ENCODE measurements at regions not wholly inside any gene's neighbourhood (a gene's known extent, or its start where the extent isn't known, plus 50 kb on each side); places are given as distances from the start of the nearest gene placed in this dataset.
"Not testable (repeated sequence)": the region's sequence is repeated elsewhere in the genome, so short reads cannot be mapped to it uniquely, and the experiment has no call there.

DNA sequence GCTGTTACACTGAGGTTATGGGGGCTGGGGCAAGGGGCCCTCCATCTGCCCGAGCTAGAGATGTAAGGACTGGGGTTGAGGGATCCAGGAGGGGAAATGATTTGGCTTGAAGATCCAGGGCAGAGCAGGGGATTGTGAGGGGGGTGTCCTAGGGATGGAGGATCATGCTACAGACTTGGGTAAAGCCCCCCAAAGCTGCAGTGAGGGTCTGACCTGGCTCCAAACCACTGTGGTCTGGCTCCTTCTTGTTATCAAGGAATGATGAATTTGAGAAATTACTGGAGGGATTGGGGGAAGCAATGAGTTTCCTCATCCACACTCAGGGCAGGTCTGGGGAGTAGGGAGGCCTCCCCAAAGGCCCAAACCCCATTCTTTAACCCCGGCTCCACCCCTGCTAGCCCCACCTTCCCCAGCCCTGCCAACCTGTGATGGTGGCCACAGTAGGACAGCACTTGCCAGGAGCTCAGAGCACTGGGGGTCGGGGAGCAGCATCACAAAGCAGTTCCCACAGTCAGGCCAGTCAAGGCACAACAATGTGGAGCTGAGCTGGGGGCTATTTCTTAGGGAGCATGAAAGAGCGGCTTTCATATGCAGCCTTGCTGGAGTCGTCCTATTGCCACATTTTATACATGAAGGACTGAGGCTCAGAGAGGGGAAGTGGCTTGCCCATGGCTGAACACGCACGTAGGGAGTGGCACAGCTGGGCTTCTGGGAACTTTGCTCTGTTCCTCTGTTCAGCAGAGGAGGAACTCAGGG, 165.5 kb downstream of the EFNB1 start:
- DNase-seq: no peak

DNA sequence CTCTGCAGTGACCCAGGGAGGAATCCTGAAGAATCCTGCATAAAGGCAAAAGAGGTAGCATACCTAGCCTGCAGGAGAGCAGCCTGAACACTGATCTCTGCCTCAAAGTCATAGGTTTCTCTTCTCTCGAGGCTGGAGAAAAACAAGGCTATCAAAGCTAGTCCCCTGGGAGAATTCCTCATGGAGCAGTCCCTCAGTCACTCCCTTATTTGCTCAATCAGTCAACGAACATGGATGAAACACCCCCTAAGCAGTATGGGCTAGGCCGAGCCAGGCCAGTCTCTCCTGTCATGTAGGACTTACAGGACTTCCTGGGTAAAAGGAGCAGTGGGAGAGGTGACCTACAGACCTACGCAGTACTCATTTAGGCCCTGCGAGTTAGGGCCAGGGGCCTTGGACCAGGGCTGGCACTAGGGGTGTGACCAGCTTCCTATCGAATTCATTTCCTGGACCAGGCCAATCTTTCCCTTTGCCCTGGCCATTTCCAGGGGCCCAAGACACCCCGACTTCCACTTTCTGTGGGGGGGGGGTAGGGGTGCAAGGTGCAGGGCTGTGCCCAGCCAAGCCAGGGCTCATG, 164.1 kb downstream of the EFNB1 start:
- DNase-seq: no peak

GRCh38 chrX:68991691-68992345, 163.0 kb downstream of the EFNB1 start:
- DNase-seq: no peak

DNA sequence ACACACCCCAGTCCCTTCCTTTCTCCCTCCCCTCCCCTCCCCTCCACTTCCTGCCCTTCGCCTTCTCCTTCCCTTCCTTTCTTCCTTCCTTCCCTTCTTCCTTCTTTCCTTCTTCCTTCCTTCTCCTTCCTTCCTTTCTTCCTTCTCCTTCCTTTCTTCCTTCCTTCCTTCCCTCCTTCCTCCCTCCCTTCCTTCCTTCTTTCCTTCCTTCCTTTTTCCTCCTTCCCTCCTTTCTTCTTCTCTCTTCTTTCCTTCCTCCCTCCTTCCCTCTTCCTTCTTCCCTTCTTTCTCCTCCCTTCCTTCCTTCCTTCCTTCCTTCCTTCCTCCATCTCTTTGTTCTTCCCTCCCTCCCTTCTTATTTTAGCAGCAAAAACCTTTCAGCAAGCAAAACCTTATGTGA, 162.1 kb downstream of the EFNB1 start:
- DNase-seq: no peak

- DNase-seq: no peak
Measured at GRCh38 chrX:68989865-68990606, 161.2 kb downstream of the EFNB1 start.

DNA sequence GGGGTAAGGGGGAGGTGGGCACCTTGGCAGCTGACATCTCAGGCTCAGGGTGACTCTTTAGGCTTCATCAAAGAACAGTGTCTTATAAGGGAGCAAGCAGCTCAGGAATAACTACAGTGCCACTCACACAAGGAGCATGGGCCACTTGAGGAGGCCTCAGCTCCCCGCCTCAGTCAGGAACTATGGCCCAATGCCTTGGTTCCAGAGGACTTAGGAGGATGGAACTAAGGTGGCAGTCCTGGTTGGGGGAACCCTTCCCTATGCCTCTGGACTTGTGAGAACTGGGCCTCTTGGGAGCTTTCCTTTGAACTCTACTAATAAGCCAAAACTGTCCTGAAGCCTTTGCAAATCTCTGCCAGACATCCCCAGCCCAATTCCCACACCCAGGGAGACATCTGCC, 160.6 kb downstream of the EFNB1 start:
- no peak for DNase-seq

DNA sequence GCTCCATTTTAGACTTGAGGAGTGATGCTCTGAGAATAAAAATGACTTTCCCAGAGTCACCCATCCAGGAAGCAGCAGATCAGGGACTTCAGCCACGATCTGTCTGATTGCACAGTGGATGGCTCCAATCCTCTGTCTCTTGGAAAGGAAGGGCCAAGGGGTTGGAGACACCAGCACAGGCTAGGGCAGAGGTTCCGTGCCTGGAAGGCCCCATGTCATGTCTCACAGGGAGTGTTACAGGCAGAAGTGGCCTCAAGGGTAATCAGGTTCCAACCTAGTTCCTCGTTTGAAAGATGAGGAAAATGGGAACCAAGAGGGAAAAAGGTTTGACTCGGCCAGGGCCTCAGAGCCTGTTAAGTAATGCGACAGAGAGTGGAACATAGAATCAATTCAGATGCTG, 160.0 kb downstream of the EFNB1 start:
- DNase-seq: no peak

GRCh38 chrX:68985135-68985755, 156.4 kb downstream of the EFNB1 start:
- DNase-seq: no peak

GRCh38 chrX:68983004-68983857, 154.4 kb downstream of the EFNB1 start:
- DNase-seq: no peak

DNA sequence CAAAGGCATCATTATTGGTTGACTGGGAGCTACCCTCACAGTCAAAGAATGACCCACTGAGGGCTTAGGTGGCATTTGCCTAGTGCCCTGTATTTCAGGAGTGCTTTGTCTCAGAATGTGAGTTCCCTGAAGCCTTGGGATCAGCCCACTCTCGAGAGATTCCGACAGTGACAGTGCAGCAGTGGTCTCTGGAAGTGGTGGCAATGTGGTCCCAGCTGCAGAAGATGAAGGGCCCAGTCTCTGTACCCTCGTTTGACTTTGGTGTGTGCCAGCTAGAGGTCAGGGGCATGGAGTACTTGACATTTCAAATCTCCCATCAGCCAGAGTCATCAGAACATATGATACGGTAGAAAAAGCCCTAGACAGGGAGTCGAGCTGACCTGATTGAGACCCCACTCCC, 153.7 kb downstream of the EFNB1 start:
- no peak for DNase-seq

DNA sequence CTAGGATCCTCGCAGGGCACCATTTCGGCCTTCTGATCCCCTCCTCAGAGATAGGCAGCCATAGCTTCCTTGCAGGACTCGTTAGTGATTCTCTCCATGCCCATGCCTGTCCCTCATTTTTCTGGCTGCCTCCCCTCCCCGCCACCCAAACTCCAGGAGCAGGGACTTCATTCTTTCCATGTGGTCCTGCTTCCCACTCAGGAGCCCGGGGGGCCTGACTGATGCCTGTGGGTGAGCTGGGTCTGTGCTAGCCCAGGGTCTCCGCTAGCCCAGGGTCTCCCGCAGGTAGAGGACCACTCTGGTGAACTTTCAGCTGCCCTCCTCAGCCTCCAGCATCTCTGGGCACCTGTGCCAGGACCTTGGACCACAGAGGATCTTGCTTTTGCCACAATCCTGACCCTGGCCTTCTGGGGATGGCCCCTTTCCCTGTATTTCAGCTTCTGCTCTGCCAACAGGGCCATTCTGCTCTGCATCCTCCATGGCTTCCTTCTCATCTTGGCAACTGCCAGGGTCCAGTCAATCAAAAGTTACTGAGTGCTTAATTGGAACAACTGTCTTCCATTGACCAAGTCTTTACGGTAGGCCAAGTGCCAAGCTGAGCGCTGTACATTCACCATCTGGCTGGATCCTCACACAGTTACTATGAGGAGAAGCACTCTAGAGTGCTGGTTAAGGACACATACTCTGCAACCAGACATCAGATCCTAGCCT, 152.2 kb downstream of the EFNB1 start:
- no peak for DNase-seq

DNA sequence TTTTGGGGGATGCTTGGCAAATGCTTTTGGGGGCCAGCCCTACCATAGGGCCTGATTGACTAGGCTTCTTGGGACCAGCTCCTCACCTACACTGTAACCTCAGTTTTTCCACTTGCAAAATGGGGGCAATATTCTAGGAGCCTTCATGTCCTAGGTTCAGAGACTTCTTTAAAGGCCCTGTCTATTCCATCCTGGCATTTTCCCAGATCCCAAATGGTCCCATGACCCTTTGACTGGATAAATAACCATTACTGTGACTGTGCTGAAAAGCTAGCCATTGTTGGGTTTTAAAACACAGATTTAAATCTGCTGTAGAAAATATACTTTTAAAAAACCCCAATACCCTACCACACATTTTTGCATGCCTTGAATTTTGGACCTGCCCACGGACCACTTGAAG, 149.8 kb downstream of the EFNB1 start:
- DNase-seq: no peak

DNA sequence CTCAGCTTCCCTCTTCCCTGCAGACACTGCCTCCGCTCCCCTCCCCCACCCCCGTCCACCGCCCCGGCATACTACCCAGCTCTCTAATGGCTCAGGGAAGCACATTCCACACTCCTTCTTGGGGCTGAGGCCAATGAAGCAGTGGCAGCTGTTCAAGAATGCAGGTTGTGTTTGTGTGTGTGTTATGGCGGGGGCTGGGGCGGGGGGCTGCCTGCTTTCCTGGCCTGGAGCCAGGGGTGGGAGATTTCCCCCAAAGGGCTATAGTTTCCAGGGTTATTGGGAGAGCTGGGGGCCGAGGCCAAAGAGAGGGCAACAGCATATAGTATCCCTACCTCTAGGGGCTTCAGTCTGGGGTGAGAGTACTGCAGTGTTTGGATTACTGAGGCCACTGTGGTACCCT, 149.4 kb downstream of the EFNB1 start:
- DNase-seq: no peak

DNA sequence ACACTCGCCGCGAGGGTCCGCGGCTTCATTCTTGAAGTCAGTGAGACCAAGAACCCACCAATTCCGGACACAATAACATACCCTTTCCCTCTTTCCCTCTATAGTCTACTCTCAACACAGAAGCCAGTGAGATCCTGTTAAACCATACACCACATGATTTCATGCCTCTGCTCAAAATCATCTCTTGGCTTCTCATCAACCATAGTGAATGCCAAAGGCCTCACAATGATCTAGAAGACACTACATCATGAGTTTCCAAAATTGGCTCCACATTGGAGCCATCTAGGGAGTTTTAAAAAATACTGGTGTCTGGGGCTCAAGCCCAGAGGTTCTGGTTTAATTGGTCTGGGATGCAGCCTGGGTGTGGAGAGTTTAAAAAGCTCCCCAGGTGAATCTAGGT, 124.5 kb downstream of the EFNB1 start:
- no peak for DNase-seq

DNA sequence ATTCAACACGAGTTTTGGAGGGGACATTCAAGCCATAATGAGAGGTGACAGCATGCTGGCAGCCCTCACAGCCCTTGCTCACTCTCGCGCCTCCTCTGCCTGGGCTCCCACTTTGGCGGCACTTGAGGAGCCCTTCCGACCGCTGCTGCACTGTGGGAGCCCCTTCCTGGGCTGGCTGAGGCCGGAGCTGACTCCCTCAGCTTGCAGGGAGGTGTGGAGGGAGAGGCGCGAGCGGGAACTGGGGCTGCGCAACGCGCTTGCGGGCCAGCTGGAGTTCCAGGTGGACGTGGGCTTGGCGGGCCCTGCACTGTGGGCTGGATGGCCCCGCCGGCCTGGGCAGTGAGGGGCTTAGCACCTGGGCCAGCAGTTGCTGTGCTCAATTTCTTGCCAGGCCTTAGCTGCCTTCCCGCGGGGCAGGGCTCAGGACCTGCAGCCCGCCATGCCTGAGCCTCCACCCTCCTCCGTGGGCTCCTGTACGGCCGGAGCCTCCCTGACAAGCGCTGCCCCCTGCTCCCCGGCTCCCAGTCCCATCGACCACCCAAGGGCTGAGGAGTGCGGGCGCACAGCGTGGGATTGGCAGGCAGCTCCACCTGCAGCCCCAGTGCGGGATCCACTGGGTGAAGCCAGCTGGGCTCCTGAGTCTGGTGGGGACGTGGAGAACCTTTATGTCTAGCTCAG, 123.3 kb downstream of the EFNB1 start:
- not testable (repeated sequence) for DNase-seq

DNA sequence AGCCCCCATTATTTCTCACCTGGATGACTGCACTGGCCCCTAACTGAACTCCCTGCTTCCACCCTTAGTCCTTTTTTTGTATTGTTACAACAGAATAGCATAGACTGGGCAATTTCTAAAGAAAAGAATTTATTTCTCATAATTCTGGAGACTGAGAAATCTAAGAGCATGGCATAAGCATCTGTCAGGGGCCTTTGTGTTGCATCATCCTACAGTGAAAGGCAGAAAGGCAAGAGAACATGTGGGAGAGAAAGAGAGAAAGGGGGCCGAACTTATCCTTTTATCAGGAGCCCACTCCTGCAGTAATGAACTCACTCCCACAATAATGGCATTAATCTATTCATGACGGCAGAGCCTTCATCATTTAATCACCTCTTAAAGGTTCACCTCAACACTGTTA, 122.1 kb downstream of the EFNB1 start:
- no peak for DNase-seq

DNA sequence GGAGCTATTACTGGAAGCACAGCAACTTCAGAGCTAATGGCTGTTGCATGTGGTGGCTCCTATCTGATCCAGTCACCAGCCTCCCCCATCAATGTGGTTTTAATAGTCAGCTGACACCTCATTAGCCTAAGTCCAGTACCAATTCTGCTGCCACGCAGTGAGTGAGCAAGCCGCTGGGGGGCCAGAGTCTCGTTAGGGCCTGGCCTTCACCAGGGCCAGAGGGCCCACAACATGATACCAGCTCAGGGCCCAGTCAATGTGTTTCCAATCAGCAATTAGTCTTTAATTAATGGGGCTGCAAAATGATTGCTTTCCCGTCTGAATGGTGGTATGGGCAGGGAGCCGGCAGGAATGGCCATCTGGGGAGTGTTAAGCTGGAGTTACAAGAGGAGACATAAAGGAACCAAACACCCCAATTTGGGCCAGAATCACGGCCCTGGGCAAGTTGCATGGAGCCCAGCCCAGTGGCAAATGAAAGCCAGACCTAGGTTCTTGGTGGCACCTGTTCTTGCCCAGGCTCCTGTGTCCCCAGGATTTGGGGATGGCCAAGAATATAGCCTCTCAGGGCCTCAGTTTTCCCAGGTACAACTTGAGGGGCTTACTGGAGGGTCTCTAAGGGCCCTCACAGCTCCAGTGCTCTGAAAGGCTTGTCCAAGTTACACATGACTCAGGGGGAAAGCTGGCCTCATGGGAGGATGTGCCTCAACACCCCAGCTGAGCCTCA, 119.2 kb downstream of the EFNB1 start:
- no peak for DNase-seq

- no peak for DNase-seq
Measured at GRCh38 chrX:68945603-68946228, 116.9 kb downstream of the EFNB1 start.

- no peak for DNase-seq
Measured at GRCh38 chrX:68945081-68945602, 116.3 kb downstream of the EFNB1 start.

DNA sequence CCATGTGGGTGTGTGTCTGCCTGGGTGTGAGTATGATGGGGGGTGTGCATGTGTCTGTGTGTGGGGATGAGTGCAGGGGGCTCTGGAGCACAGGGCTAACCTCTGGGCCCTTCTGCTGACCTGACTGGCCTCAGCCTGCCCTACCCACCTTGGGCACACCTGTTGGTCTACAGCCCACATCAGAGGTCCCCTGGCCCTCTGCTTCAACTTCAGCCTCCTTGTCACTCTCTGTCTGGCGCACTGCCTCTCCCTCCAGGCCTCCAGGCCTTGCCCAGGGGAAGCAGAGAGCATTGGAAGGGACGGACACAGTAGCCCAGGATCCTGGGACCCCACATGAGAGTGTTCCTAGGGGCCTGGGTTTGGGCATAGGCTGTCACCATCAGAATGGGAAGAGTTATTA, 115.4 kb downstream of the EFNB1 start:
- DNase-seq: no peak

Data from NCI-H1436 treated with DMSO at 0.1 percent for 48 hours (cell line).